ENCODE measurements at regions not wholly inside any gene's neighbourhood (a gene's known extent, or its start where the extent isn't known, plus 50 kb on each side); places are given as distances from the start of the nearest gene placed in this dataset.

- Histone ChIP-seq H3K4me1 (ENCODE audit: insufficient read depth, low read length, poor library complexity, severe bottlenecking) (peaks cover 4% of the 10 kb centered on the region), H4K20me1 (ENCODE audit: insufficient read depth, low read length, poor library complexity, severe bottlenecking) (no peaks in the 10 kb centered on the region), H3K36me3 (ENCODE audit: insufficient read depth, low read length) (no peaks in the 10 kb centered on the region), H3K79me2 (ENCODE audit: insufficient read depth, low read length) (no peaks in the 10 kb centered on the region), H3K4me2 (ENCODE audit: low read depth, low read length, poor library complexity, severe bottlenecking) (no peak overlapping the region), H3K9ac (ENCODE audit: low read depth, low read length, poor library complexity, severe bottlenecking) (no peak overlapping the region), H3K27me3 (ENCODE audit: insufficient read depth, low read length, poor library complexity, severe bottlenecking) (peaks cover 5% of the 10 kb centered on the region), H3K9me3 (ENCODE audit: insufficient read depth, low read depth, low read length) (no peaks in the 10 kb centered on the region), H3F3A (ENCODE audit: low read depth) (no peaks in the 10 kb centered on the region), H3K9me2 (replicated peaks; ENCODE audit: low read depth, low read length) (no peaks in the 10 kb centered on the region), H3K4me3 (ENCODE audit: low read length, poor library complexity, severe bottlenecking) (no peak overlapping the region), H2AFZ (ENCODE audit: low read length) (no peak overlapping the region)
- TF ChIP-seq CTCF (conservative IDR thresholded peaks at IDR 0.05; ENCODE audit: low read length): no peak
These were observed 381.4 kb downstream of the SLITRK6 start for GRCh38 chr13:85417807-85418206.

GRCh38 chr13:85413664-85414063, 385.6 kb downstream of the SLITRK6 start:
- no peaks in the 10 kb centered on the region for H3F3A ChIP-seq (ENCODE audit: low read depth)
- no peak overlapping the region for H3K9ac ChIP-seq (ENCODE audit: low read depth, low read length, poor library complexity, severe bottlenecking)
- no peaks in the 10 kb centered on the region for H3K36me3 ChIP-seq (ENCODE audit: insufficient read depth, low read length)
- no peaks in the 10 kb centered on the region for H3K9me2 ChIP-seq (replicated peaks; ENCODE audit: low read depth, low read length)
- TF ChIP-seq EZH2phosphoT487 (IDR thresholded peaks at IDR 0.05; ENCODE audit: borderline replicate concordance) (no peak), CTCF (conservative IDR thresholded peaks at IDR 0.05; ENCODE audit: low read length) (no peak)
- no peak overlapping the region for H2AFZ ChIP-seq (ENCODE audit: low read length)
- no peak overlapping the region for H3K4me2 ChIP-seq (ENCODE audit: low read depth, low read length, poor library complexity, severe bottlenecking)
- H3K79me2 ChIP-seq (ENCODE audit: insufficient read depth, low read length): no peaks in the 10 kb centered on the region
- no peaks in the 10 kb centered on the region for H4K20me1 ChIP-seq (ENCODE audit: insufficient read depth, low read length, poor library complexity, severe bottlenecking)
- no peaks in the 10 kb centered on the region for H3K9me3 ChIP-seq (ENCODE audit: insufficient read depth, low read depth, low read length)
- H3K4me3 ChIP-seq (ENCODE audit: low read length, poor library complexity, severe bottlenecking): no peak overlapping the region
- H3K27me3 ChIP-seq (ENCODE audit: insufficient read depth, low read length, poor library complexity, severe bottlenecking): peaks cover 5% of the 10 kb centered on the region
- peaks cover 4% of the 10 kb centered on the region for H3K4me1 ChIP-seq (ENCODE audit: insufficient read depth, low read length, poor library complexity, severe bottlenecking)

GRCh38 chr13:85412448-85412847, 386.8 kb downstream of the SLITRK6 start:
- Histone ChIP-seq H3K4me2 (ENCODE audit: low read depth, low read length, poor library complexity, severe bottlenecking) (no peak overlapping the region), H3K9me2 (replicated peaks; ENCODE audit: low read depth, low read length) (no peaks in the 10 kb centered on the region), H3K4me3 (ENCODE audit: low read length, poor library complexity, severe bottlenecking) (no peak overlapping the region), H3K36me3 (ENCODE audit: insufficient read depth, low read length) (no peaks in the 10 kb centered on the region), H4K20me1 (ENCODE audit: insufficient read depth, low read length, poor library complexity, severe bottlenecking) (no peaks in the 10 kb centered on the region), H3K9ac (ENCODE audit: low read depth, low read length, poor library complexity, severe bottlenecking) (no peak overlapping the region), H3K9me3 (ENCODE audit: insufficient read depth, low read depth, low read length) (no peaks in the 10 kb centered on the region), H3K79me2 (ENCODE audit: insufficient read depth, low read length) (no peaks in the 10 kb centered on the region), H2AFZ (ENCODE audit: low read length) (no peak overlapping the region), H3F3A (ENCODE audit: low read depth) (no peaks in the 10 kb centered on the region), H3K27me3 (ENCODE audit: insufficient read depth, low read length, poor library complexity, severe bottlenecking) (peaks cover 5% of the 10 kb centered on the region), H3K4me1 (ENCODE audit: insufficient read depth, low read length, poor library complexity, severe bottlenecking) (peaks cover 4% of the 10 kb centered on the region)
- no peak for TF ChIP-seq CTCF (conservative IDR thresholded peaks at IDR 0.05; ENCODE audit: low read length)
- no peak for TF ChIP-seq EZH2phosphoT487 (IDR thresholded peaks at IDR 0.05; ENCODE audit: borderline replicate concordance)
